Pulmonary artery endothelial cell (primary cell): ENCODE measurements at regions not wholly inside any gene's neighbourhood (a gene's known extent, or its start where the extent isn't known, plus 50 kb on each side); places are given as distances from the start of the nearest gene placed in this dataset.

ENCODE experiments used
- DNase-seq: peaks from one replicate; pipeline ENCODE4 v3.0.0-alpha.2; 2011; ENCODE audit warnings: low read depth, low spot score

GRCh38 chr9:14467675-14468374 is 153.9 kb upstream of the NFIB start:
- DNase-seq = no peak

GRCh38 chr9:14466828-14467227 is 152.9 kb upstream of the NFIB start:
- DNase-seq = no peak

- no peak for DNase-seq
These were observed 152.5 kb upstream of the NFIB start for GRCh38 chr9:14466429-14466818.

- DNase-seq = no peak
These were observed 149.0 kb upstream of the NFIB start for GRCh38 chr9:14462950-14463349.

GRCh38 chr9:14455243-14455642 is 141.3 kb upstream of the NFIB start:
- no peak for DNase-seq

- no peak for DNase-seq
These were observed 139.3 kb upstream of the NFIB start for GRCh38 chr9:14453286-14453685.

- DNase-seq = no peak
These were observed 138.6 kb upstream of the NFIB start for GRCh38 chr9:14452539-14452938.

- DNase-seq = no peak
These were observed 138.0 kb upstream of the NFIB start for GRCh38 chr9:14451949-14452348.

- no peak for DNase-seq
These were observed 133.2 kb upstream of the NFIB start for GRCh38 chr9:14447103-14447502.

- DNase-seq = no peak
These were observed 132.0 kb upstream of the NFIB start for GRCh38 chr9:14445946-14446345.

GRCh38 chr9:14442956-14443355 is 129.0 kb upstream of the NFIB start:
- DNase-seq = no peak

- no peak for DNase-seq
These were observed 128.2 kb upstream of the NFIB start for GRCh38 chr9:14441976-14442651.

- DNase-seq = no peak
These were observed 127.2 kb upstream of the NFIB start for GRCh38 chr9:14441115-14441514.

- no peak for DNase-seq
These were observed 126.1 kb upstream of the NFIB start for GRCh38 chr9:14440062-14440461.

GRCh38 chr9:14439555-14439954 is 125.6 kb upstream of the NFIB start:
- no peak for DNase-seq

GRCh38 chr9:14438232-14439021 is 124.5 kb upstream of the NFIB start:
- no peak for DNase-seq

GRCh38 chr9:14437354-14438231 is 123.7 kb upstream of the NFIB start:
- no peak for DNase-seq

GRCh38 chr9:14435871-14436270 is 121.9 kb upstream of the NFIB start:
- no peak for DNase-seq

GRCh38 chr9:14434971-14435718 is 121.2 kb upstream of the NFIB start:
- DNase-seq = no peak

- no peak for DNase-seq
These were observed 120.2 kb upstream of the NFIB start for GRCh38 chr9:14434158-14434504.
